Tibial nerve (tissue), 3 donors: ENCODE measurements at regions not wholly inside any gene's neighbourhood (a gene's known extent, or its start where the extent isn't known, plus 50 kb on each side); places are given as distances from the start of the nearest gene placed in this dataset.

Experiments
- POLR2A ChIP-seq, 2 donors: fragments of 450-650 bp; IDR thresholded peaks; one replicate each; pipeline ENCODE4 v1.6.1; 2017; ENCODE audit warnings: antibody characterized with exemption in 2 of 2, mild to moderate bottlenecking in 2 of 2, moderate library complexity in 2 of 2
- TF ChIP-seq, protein P1 (sequence below), 5 experiments: fragments of 200-600 bp in 3 of 5; fragments of 450-650 bp in 2 of 5; sonication (generic) in 3 of 5; IDR thresholded peaks; one replicate each; pipeline ENCODE4 v1.5.1; 2016 to 2019; ENCODE audit warnings: antibody characterized with exemption in 5 of 5, mild to moderate bottlenecking in 3 of 5, moderate library complexity in 2 of 5

DNA sequence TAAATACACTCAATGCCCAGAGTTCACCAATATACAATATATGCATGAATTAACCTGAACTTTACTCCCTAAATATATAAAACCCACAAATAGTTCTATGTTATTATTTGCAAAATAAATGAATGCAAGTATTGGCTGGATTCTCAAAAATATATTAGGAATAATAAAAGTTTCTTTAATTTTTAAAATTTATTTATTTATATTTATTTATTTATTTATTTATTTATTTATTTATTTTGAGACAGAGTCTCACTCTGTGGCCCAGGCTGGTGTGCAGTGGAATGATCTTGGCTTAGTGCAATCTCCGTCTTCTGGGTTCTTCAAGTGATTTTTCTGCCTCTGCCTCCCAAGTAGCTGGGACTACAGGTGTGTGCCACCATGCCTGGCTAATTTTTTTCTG, 88.7 kb upstream of the TMEFF2 start:
- no peak for TF ChIP-seq POLR2A (IDR thresholded peaks at IDR 0.05)
- TF ChIP-seq, protein P1, sequence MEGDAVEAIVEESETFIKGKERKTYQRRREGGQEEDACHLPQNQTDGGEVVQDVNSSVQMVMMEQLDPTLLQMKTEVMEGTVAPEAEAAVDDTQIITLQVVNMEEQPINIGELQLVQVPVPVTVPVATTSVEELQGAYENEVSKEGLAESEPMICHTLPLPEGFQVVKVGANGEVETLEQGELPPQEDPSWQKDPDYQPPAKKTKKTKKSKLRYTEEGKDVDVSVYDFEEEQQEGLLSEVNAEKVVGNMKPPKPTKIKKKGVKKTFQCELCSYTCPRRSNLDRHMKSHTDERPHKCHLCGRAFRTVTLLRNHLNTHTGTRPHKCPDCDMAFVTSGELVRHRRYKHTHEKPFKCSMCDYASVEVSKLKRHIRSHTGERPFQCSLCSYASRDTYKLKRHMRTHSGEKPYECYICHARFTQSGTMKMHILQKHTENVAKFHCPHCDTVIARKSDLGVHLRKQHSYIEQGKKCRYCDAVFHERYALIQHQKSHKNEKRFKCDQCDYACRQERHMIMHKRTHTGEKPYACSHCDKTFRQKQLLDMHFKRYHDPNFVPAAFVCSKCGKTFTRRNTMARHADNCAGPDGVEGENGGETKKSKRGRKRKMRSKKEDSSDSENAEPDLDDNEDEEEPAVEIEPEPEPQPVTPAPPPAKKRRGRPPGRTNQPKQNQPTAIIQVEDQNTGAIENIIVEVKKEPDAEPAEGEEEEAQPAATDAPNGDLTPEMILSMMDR (IDR thresholded peaks at IDR 0.05) = no peak
